ENCODE measurements at regions not wholly inside any gene's neighbourhood (a gene's known extent, or its start where the extent isn't known, plus 50 kb on each side); places are given as distances from the start of the nearest gene placed in this dataset.
A peak's percentile ranks its signal among the peaks of the same experiment; 100 is the strongest.
"Not testable (repeated sequence)": the region's sequence is repeated elsewhere in the genome, so short reads cannot be mapped to it uniquely, and the experiment has no call there.

- peak; percentile 84 to 93 (median 88) for DNase-seq
Observed at GRCh38 chr17:47066841-47067682, 88.0 kb upstream of the RPRML start.

GRCh38 chr17:47066095-47066494 lies 87.0 kb upstream of the RPRML start:
- no peak for DNase-seq

GRCh38 chr17:47064684-47065083 lies 85.6 kb upstream of the RPRML start:
- DNase-seq, result no peak

- no peak for DNase-seq
Observed at GRCh38 chr17:47063475-47063874, 84.4 kb upstream of the RPRML start.

GRCh38 chr17:47062851-47063250 lies 83.8 kb upstream of the RPRML start:
- DNase-seq, result not testable (repeated sequence)

- DNase-seq, result not testable (repeated sequence)
Observed at GRCh38 chr17:47060005-47060404, 81.0 kb upstream of the RPRML start.

- no peak for DNase-seq
Observed at GRCh38 chr17:47057830-47058229, 78.8 kb upstream of the RPRML start.

- DNase-seq, result not testable (repeated sequence)
Observed at GRCh38 chr17:47057279-47057678, 78.2 kb upstream of the RPRML start.

- DNase-seq, result not testable (repeated sequence)
Observed at GRCh38 chr17:47056687-47057086, 77.6 kb upstream of the RPRML start.

Data from NCI-H1417 (cell line).